ENCODE measurements at regions not wholly inside any gene's neighbourhood (a gene's known extent, or its start where the extent isn't known, plus 50 kb on each side); places are given as distances from the start of the nearest gene placed in this dataset.

GRCh38 chrX:77396781-77397180 is 50.4 kb upstream of the FGF16 start:
- Histone ChIP-seq H3K4me1 (ENCODE audit: low read length) (no peaks in the 10 kb centered on the region), H3K4me3 (ENCODE audit: low read length) (no peak overlapping the region), H3K9me3 (ENCODE audit: insufficient read depth, low read length) (no peaks in the 10 kb centered on the region), H3K36me3 (replicated peaks; ENCODE audit: low read depth, low read length) (no peaks in the 10 kb centered on the region), H3K27ac (ENCODE audit: low read length) (no peak overlapping the region), H3K9ac (ENCODE audit: low read length) (no peak overlapping the region), H3K27me3 (ENCODE audit: low read depth, low read length) (no peaks in the 10 kb centered on the region), H3K79me2 (ENCODE audit: low read length) (no peaks in the 10 kb centered on the region), H3K4me2 (ENCODE audit: low read length) (no peak overlapping the region), H4K20me1 (ENCODE audit: insufficient read depth, low read length) (no peaks in the 10 kb centered on the region), H2AFZ (ENCODE audit: low read depth, low read length) (no peak overlapping the region)
- TF ChIP-seq EZH2phosphoT487 (IDR thresholded peaks at IDR 0.05; ENCODE audit: low read depth) = no peak
- TF ChIP-seq, protein P1, sequence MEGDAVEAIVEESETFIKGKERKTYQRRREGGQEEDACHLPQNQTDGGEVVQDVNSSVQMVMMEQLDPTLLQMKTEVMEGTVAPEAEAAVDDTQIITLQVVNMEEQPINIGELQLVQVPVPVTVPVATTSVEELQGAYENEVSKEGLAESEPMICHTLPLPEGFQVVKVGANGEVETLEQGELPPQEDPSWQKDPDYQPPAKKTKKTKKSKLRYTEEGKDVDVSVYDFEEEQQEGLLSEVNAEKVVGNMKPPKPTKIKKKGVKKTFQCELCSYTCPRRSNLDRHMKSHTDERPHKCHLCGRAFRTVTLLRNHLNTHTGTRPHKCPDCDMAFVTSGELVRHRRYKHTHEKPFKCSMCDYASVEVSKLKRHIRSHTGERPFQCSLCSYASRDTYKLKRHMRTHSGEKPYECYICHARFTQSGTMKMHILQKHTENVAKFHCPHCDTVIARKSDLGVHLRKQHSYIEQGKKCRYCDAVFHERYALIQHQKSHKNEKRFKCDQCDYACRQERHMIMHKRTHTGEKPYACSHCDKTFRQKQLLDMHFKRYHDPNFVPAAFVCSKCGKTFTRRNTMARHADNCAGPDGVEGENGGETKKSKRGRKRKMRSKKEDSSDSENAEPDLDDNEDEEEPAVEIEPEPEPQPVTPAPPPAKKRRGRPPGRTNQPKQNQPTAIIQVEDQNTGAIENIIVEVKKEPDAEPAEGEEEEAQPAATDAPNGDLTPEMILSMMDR (IDR thresholded peaks at IDR 0.05; ENCODE audit: low read depth, low read length) = no peak

Data from OCI-LY3 (cell line).